ENCODE measurements at regions not wholly inside any gene's neighbourhood (a gene's known extent, or its start where the extent isn't known, plus 50 kb on each side); places are given as distances from the start of the nearest gene placed in this dataset.
"Not testable (repeated sequence)": the region's sequence is repeated elsewhere in the genome, so short reads cannot be mapped to it uniquely, and the experiment has no call there.

GRCh38 chrX:99266255-99266654, 1143.8 kb downstream of the PCDH19 start:
- H3K4me3 ChIP-seq (ENCODE audit: low read depth, low read length, poor library complexity, severe bottlenecking) = no peak overlapping the region
- CTCF ChIA-PET = no interaction called here
- H3K4me1 ChIP-seq (ENCODE audit: insufficient read depth, low read length, poor library complexity, severe bottlenecking) = no peaks in the 10 kb centered on the region
- H3K27ac ChIP-seq (ENCODE audit: low read depth, low read length, poor library complexity, severe bottlenecking) = no peak overlapping the region
- H3K27me3 ChIP-seq (replicated peaks; ENCODE audit: insufficient read depth, low read depth, low read length, poor library complexity) = no peaks in the 10 kb centered on the region
- no TSS peak for BruUV-seq (replicated peaks)
- H3K9me3 ChIP-seq (ENCODE audit: low read depth, low read length, poor library complexity, severe bottlenecking) = peaks cover 3% of the 10 kb centered on the region
- TF ChIP-seq EZH2 (IDR thresholded peaks at IDR 0.05; ENCODE audit: borderline replicate concordance, low read depth, low read length, poor library complexity, severe bottlenecking) (no peak), CTCF (conservative IDR thresholded peaks at IDR 0.05; ENCODE audit: low read depth, low read length) (no peak)
- DNase-seq (ENCODE audit: low spot score) = no peak
- no peaks in the 10 kb centered on the region for H3K36me3 ChIP-seq (ENCODE audit: insufficient read depth, low read length, poor library complexity, severe bottlenecking)
- POLR2A ChIA-PET (ENCODE audit: low non-redundant PET) = no interaction called here
- intact Hi-C loops (cut with micrococcal nuclease; ENCODE audit: unreplicated experiment) = no loop called here

GRCh38 chrX:99248180-99248579, 1161.9 kb downstream of the PCDH19 start:
- H3K27ac ChIP-seq (ENCODE audit: low read depth, low read length, poor library complexity, severe bottlenecking) = no peak overlapping the region
- H3K4me3 ChIP-seq (ENCODE audit: low read depth, low read length, poor library complexity, severe bottlenecking) = no peak overlapping the region
- BruUV-seq (replicated peaks) = no TSS peak
- no peaks in the 10 kb centered on the region for H3K9me3 ChIP-seq (ENCODE audit: low read depth, low read length, poor library complexity, severe bottlenecking)
- intact Hi-C loops (cut with micrococcal nuclease; ENCODE audit: unreplicated experiment) = no loop called here
- no peaks in the 10 kb centered on the region for H3K36me3 ChIP-seq (ENCODE audit: insufficient read depth, low read length, poor library complexity, severe bottlenecking)
- no peak for DNase-seq (ENCODE audit: low spot score)
- TF ChIP-seq EZH2 (IDR thresholded peaks at IDR 0.05; ENCODE audit: borderline replicate concordance, low read depth, low read length, poor library complexity, severe bottlenecking) (no peak), CTCF (conservative IDR thresholded peaks at IDR 0.05; ENCODE audit: low read depth, low read length) (no peak)
- ChIA-PET CTCF (no interaction called here), POLR2A (ENCODE audit: low non-redundant PET) (no interaction called here)
- no peaks in the 10 kb centered on the region for H3K4me1 ChIP-seq (ENCODE audit: insufficient read depth, low read length, poor library complexity, severe bottlenecking)
- no peaks in the 10 kb centered on the region for H3K27me3 ChIP-seq (replicated peaks; ENCODE audit: insufficient read depth, low read depth, low read length, poor library complexity)

GRCh38 chrX:99242001-99242400, 1168.1 kb downstream of the PCDH19 start:
- H3K27ac ChIP-seq (ENCODE audit: low read depth, low read length, poor library complexity, severe bottlenecking) = no peak overlapping the region
- H3K4me3 ChIP-seq (ENCODE audit: low read depth, low read length, poor library complexity, severe bottlenecking) = no peak overlapping the region
- BruUV-seq (replicated peaks) = no TSS peak
- ChIA-PET CTCF (no interaction called here), POLR2A (ENCODE audit: low non-redundant PET) (no interaction called here)
- no peaks in the 10 kb centered on the region for H3K27me3 ChIP-seq (replicated peaks; ENCODE audit: insufficient read depth, low read depth, low read length, poor library complexity)
- TF ChIP-seq EZH2 (IDR thresholded peaks at IDR 0.05; ENCODE audit: borderline replicate concordance, low read depth, low read length, poor library complexity, severe bottlenecking) (no peak), CTCF (conservative IDR thresholded peaks at IDR 0.05; ENCODE audit: low read depth, low read length) (no peak)
- H3K9me3 ChIP-seq (ENCODE audit: low read depth, low read length, poor library complexity, severe bottlenecking) = no peaks in the 10 kb centered on the region
- intact Hi-C loops (cut with micrococcal nuclease; ENCODE audit: unreplicated experiment) = no loop called here
- no peaks in the 10 kb centered on the region for H3K4me1 ChIP-seq (ENCODE audit: insufficient read depth, low read length, poor library complexity, severe bottlenecking)
- H3K36me3 ChIP-seq (ENCODE audit: insufficient read depth, low read length, poor library complexity, severe bottlenecking) = no peaks in the 10 kb centered on the region
- DNase-seq (ENCODE audit: low spot score) = no peak

- DNase-seq (ENCODE audit: low spot score); H3K27me3 ChIP-seq (replicated peaks; ENCODE audit: insufficient read depth, low read depth, low read length, poor library complexity); intact Hi-C loops (cut with micrococcal nuclease; ENCODE audit: unreplicated experiment); H3K4me3 ChIP-seq (ENCODE audit: low read depth, low read length, poor library complexity, severe bottlenecking); CTCF ChIA-PET; H3K36me3 ChIP-seq (ENCODE audit: insufficient read depth, low read length, poor library complexity, severe bottlenecking); H3K27ac ChIP-seq (ENCODE audit: low read depth, low read length, poor library complexity, severe bottlenecking); BruUV-seq (replicated peaks); H3K9me3 ChIP-seq (ENCODE audit: low read depth, low read length, poor library complexity, severe bottlenecking); POLR2A ChIA-PET (ENCODE audit: low non-redundant PET); H3K4me1 ChIP-seq (ENCODE audit: insufficient read depth, low read length, poor library complexity, severe bottlenecking): not testable (repeated sequence)
These were observed 1175.7 kb downstream of the PCDH19 start for GRCh38 chrX:99234384-99234783.

Measured in A673 (cell line).